H9 (cell line): ENCODE measurements at regions not wholly inside any gene's neighbourhood (a gene's known extent, or its start where the extent isn't known, plus 50 kb on each side); places are given as distances from the start of the nearest gene placed in this dataset.

Experiments
- DNase-seq: peaks from one replicate; pipeline ENCODE4 v3.0.0-alpha.2; 2017
- H2AFZ ChIP-seq: one replicate; pipeline ENCODE4 v1.6.1; 2013; ENCODE audit warnings: mild to moderate bottlenecking, low read length, control low read depth, moderate library complexity
- H2AK5ac ChIP-seq: 2 replicates; pipeline ENCODE4 v1.6.1; 2013; ENCODE audit warnings: low read length, control low read depth, mixed read lengths; ENCODE audit not compliant: insufficient read length
- H2BK120ac ChIP-seq: one replicate; pipeline ENCODE4 v1.6.1; 2013; ENCODE audit warnings: low read depth, mild to moderate bottlenecking, low read length, control low read depth, inconsistent platforms; ENCODE audit not compliant: poor library complexity, severe bottlenecking
- H2BK12ac ChIP-seq: 2 replicates; pipeline ENCODE4 v1.6.1; 2013; ENCODE audit warnings: low read length, control low read depth, mixed read lengths, low read depth; ENCODE audit not compliant: insufficient read length
- H2BK15ac ChIP-seq: 2 replicates; pipeline ENCODE4 v1.6.1; 2013; ENCODE audit warnings: low read depth, low read length, control low read depth
- H2BK20ac ChIP-seq: one replicate; pipeline ENCODE4 v1.6.1; 2013; ENCODE audit warnings: low read depth, mild to moderate bottlenecking, low read length, control low read depth, inconsistent platforms; ENCODE audit not compliant: poor library complexity, severe bottlenecking
- H2BK5ac ChIP-seq: 2 replicates; pipeline ENCODE4 v1.6.1; 2013; ENCODE audit warnings: low read length, control low read depth, mixed read lengths; ENCODE audit not compliant: insufficient read length
- H3K14ac ChIP-seq: 2 replicates; pipeline ENCODE4 v1.6.1; 2013; ENCODE audit warnings: low read length, control low read depth; ENCODE audit not compliant: insufficient read depth
- H3K18ac ChIP-seq: 2 replicates; pipeline ENCODE4 v1.6.1; 2013; ENCODE audit warnings: low read depth, mild to moderate bottlenecking, mixed read lengths, low read length, control low read depth; ENCODE audit not compliant: insufficient read length
- H3K23ac ChIP-seq: 2 replicates; pipeline ENCODE4 v1.6.1; 2013; ENCODE audit warnings: low read length, control low read depth, mixed read lengths, low read depth; ENCODE audit not compliant: insufficient read length
- H3K23me2 ChIP-seq: 2 replicates; pipeline ENCODE4 v1.6.1; 2013; ENCODE audit warnings: low read depth, mild to moderate bottlenecking, mixed read lengths, low read length, control low read depth; ENCODE audit not compliant: insufficient read length, poor library complexity, severe bottlenecking
- H3K27ac ChIP-seq: 2 replicates; pipeline ENCODE4 v1.5.1; 2013; ENCODE audit warnings: low read length, control low read depth, mixed read lengths, low read depth; ENCODE audit not compliant: insufficient read length
- H3K27me3 ChIP-seq: 2 replicates; pipeline ENCODE4 v1.6.1; 2013; ENCODE audit warnings: low read length, control low read depth, inconsistent platforms; ENCODE audit not compliant: insufficient read depth
- H3K4ac ChIP-seq: 2 replicates; pipeline ENCODE4 v1.6.1; 2013; ENCODE audit warnings: low read depth, mild to moderate bottlenecking, control low read depth, inconsistent platforms, low read length, moderate library complexity
- H3K4me1 ChIP-seq: 2 replicates; pipeline ENCODE4 v1.6.1; 2013; ENCODE audit warnings: low read length, control low read depth, inconsistent platforms; ENCODE audit not compliant: insufficient read depth
- H3K4me2 ChIP-seq: 2 replicates; pipeline ENCODE4 v1.6.1; 2013; ENCODE audit warnings: low read length, control low read depth, mixed read lengths; ENCODE audit not compliant: insufficient read length, insufficient read depth
- H3K56ac ChIP-seq: 2 replicates; pipeline ENCODE4 v1.6.1; 2013; ENCODE audit warnings: low read depth, mild to moderate bottlenecking, mixed read lengths, low read length, control low read depth; ENCODE audit not compliant: insufficient read length
- H3K79me1 ChIP-seq: 2 replicates; pipeline ENCODE4 v1.6.1; 2013; ENCODE audit warnings: low read depth, mild to moderate bottlenecking, moderate library complexity, low read length, control low read depth, inconsistent platforms; ENCODE audit not compliant: insufficient read depth, poor library complexity, severe bottlenecking
- H3K79me2 ChIP-seq: 2 replicates; pipeline ENCODE4 v1.6.1; 2013; ENCODE audit warnings: low read length, control low read depth, inconsistent platforms; ENCODE audit not compliant: insufficient read depth
- H3K9ac ChIP-seq: 2 replicates; pipeline ENCODE4 v1.6.1; 2013; ENCODE audit warnings: low read length, control low read depth, mixed read lengths; ENCODE audit not compliant: insufficient read length; ENCODE audit errors: extremely low read depth
- H3K9me3 ChIP-seq: one replicate; pipeline ENCODE4 v1.6.1; 2013; ENCODE audit warnings: low read depth, low read length, inconsistent platforms; ENCODE audit not compliant: control insufficient read depth
- H3T11ph ChIP-seq: one replicate; pipeline ENCODE4 v1.6.1; 2013; ENCODE audit warnings: mild to moderate bottlenecking, low read length, control low read depth, inconsistent platforms
- H4K20me1 ChIP-seq: one replicate; pipeline ENCODE4 v1.6.1; 2013; ENCODE audit not compliant: control insufficient read depth, insufficient read length, insufficient read depth
- H4K5ac ChIP-seq: 2 replicates; pipeline ENCODE4 v1.6.1; 2013; ENCODE audit warnings: low read depth, mild to moderate bottlenecking, mixed read lengths, low read length, control low read depth; ENCODE audit not compliant: insufficient read length
- H4K8ac ChIP-seq: replicated peaks from 2 replicates; pipeline ENCODE4 v1.6.1; 2013; ENCODE audit warnings: low read length, control low read depth, mixed read lengths, low read depth; ENCODE audit not compliant: insufficient read length
- H4K91ac ChIP-seq: 2 replicates; pipeline ENCODE4 v1.6.1; 2013; ENCODE audit warnings: low read depth, mild to moderate bottlenecking, moderate library complexity, mixed read lengths, low read length, control low read depth; ENCODE audit not compliant: insufficient read length
- H3K27ac Mint-ChIP-seq, 3 experiments: 2 replicates in 2 of 3; 3 replicates in 1 of 3; pipeline ENCODE4 v1.8.0; 2020 to 2021; ENCODE audit warnings: mixed read lengths in 3 of 3, mild to moderate bottlenecking in 1 of 3, moderate library complexity in 1 of 3
- H3K27me3 Mint-ChIP-seq: 2 replicates; pipeline ENCODE4 v1.8.0; 2021; ENCODE audit warnings: low read depth, mild to moderate bottlenecking, moderate library complexity, mixed read lengths
- H3K36me3 Mint-ChIP-seq, 3 experiments: 2 replicates in 2 of 3; 3 replicates in 1 of 3; pipeline ENCODE4 v1.8.0; 2020 to 2021; ENCODE audit warnings: low read depth in 3 of 3, mixed read lengths in 3 of 3; ENCODE audit not compliant: insufficient read depth in 1 of 3
- H3K4me1 Mint-ChIP-seq, 2 experiments: 2 replicates each; pipeline ENCODE4 v1.8.0; 2020; ENCODE audit warnings: mixed read lengths in 2 of 2
- H3K4me3 Mint-ChIP-seq, 2 experiments: 2 replicates in 1 of 2; 3 replicates in 1 of 2; pipeline ENCODE4 v1.8.0; 2020 to 2021; ENCODE audit warnings: mild to moderate bottlenecking in 2 of 2, mixed read lengths in 2 of 2, moderate library complexity in 1 of 2
- H3K9me3 Mint-ChIP-seq, 2 experiments: 2 replicates in 1 of 2; 3 replicates in 1 of 2; pipeline ENCODE4 v1.8.0; 2020; ENCODE audit warnings: mild to moderate bottlenecking in 2 of 2, mixed read lengths in 2 of 2, moderate library complexity in 1 of 2
- WGBS: extraction: QIAGEN DNeasy Blood & Tissue Kit; methylation state at CpG from one replicate; pipeline ENCODE4 v1.1.7; 2013; ENCODE audit warnings: missing lambda C conversion rate, low lambda C conversion rate, mixed read lengths; ENCODE audit not compliant: insufficient read length; ENCODE audit errors: extremely low coverage; 5-methylcytosine and 5-hydroxymethylcytosine counted together
- TF ChIP-seq, protein P1 (sequence below): fragments of 200-600 bp; sonication (generic); conservative IDR thresholded peaks from 3 replicates; pipeline ENCODE4 v1.8.0; 2021; ENCODE audit warnings: antibody characterized with exemption, mild to moderate bottlenecking

- Histone ChIP-seq H3K4me1 (peaks cover 12% of the 10 kb centered on the region; the same call in 1 of the 2 replicates), H2AFZ (no peak overlapping the region), H3K23ac (no peak overlapping the region), H3K79me2 (no peaks in the 10 kb centered on the region), H3K4me2 (no peak overlapping the region), H3K14ac (no peak overlapping the region), H4K8ac (no peak overlapping the region), H3K9me3 (no peaks in the 10 kb centered on the region), H3K27ac (no peak overlapping the region), H3T11ph (no peak overlapping the region), H3K4ac (no peak overlapping the region), H2BK5ac (no peak overlapping the region), H4K91ac (no peak overlapping the region), H2BK15ac (no peak overlapping the region), H2BK12ac (no peak overlapping the region), H3K27me3 (no peaks in the 10 kb centered on the region), H2BK20ac (no peak overlapping the region), H2AK5ac (no peak overlapping the region), H2BK120ac (no peak overlapping the region), H4K20me1 (no peaks in the 10 kb centered on the region), H3K79me1 (no peaks in the 10 kb centered on the region), H3K23me2 (no peaks in the 10 kb centered on the region), H3K18ac (no peak overlapping the region), H4K5ac (no peak overlapping the region), H3K9ac (no peak overlapping the region), H3K56ac (no peak overlapping the region)
- no peak for DNase-seq
- Mint-ChIP-seq H3K27ac (no peak overlapping the region), H3K27me3 (no peaks in the 10 kb centered on the region), H3K9me3 (peaks cover 0 to 3% of the 10 kb centered on the region in 2 experiments; a peak in 3 of 5 replicates), H3K4me1 (peaks cover 45 to 49% of the 10 kb centered on the region in 2 experiments), H3K4me3 (no peak overlapping the region; a peak in 1 of 5 replicates), H3K36me3 (peaks cover 3 to 4% (median 3%) of the 10 kb centered on the region in 3 experiments; a peak in 4 of 7 replicates)
- TF ChIP-seq, protein P1, sequence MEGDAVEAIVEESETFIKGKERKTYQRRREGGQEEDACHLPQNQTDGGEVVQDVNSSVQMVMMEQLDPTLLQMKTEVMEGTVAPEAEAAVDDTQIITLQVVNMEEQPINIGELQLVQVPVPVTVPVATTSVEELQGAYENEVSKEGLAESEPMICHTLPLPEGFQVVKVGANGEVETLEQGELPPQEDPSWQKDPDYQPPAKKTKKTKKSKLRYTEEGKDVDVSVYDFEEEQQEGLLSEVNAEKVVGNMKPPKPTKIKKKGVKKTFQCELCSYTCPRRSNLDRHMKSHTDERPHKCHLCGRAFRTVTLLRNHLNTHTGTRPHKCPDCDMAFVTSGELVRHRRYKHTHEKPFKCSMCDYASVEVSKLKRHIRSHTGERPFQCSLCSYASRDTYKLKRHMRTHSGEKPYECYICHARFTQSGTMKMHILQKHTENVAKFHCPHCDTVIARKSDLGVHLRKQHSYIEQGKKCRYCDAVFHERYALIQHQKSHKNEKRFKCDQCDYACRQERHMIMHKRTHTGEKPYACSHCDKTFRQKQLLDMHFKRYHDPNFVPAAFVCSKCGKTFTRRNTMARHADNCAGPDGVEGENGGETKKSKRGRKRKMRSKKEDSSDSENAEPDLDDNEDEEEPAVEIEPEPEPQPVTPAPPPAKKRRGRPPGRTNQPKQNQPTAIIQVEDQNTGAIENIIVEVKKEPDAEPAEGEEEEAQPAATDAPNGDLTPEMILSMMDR: no peak
- no CpG with 5 or more reads among the region's 4 CpGs for WGBS
Observed at GRCh38 chr5:96088706-96089498, 127.3 kb upstream of the ELL2 start.
